Stimulated activated CD8-positive, alpha-beta memory T cell treated with anti-CD3 and anti-CD28 coated beads, Interleukin-2, amount 100 ng/mL, for 1 hour (primary cell): ENCODE measurements at regions not wholly inside any gene's neighbourhood (a gene's known extent, or its start where the extent isn't known, plus 50 kb on each side); places are given as distances from the start of the nearest gene placed in this dataset.

Experiments
- DNase-seq, 2 donors: peaks; one replicate each; pipeline ENCODE4 v3.0.0-alpha.2; 2020; ENCODE audit warnings: low read depth in 2 of 2

- no peak for DNase-seq
Observed at GRCh38 chr4:149928507-149928906, 112.9 kb upstream of the IQCM start.

- DNase-seq = no peak
Observed at GRCh38 chr4:149931431-149931830, 115.8 kb upstream of the IQCM start.

- DNase-seq = no peak
Observed at GRCh38 chr4:149932188-149932587, 116.5 kb upstream of the IQCM start.

DNA sequence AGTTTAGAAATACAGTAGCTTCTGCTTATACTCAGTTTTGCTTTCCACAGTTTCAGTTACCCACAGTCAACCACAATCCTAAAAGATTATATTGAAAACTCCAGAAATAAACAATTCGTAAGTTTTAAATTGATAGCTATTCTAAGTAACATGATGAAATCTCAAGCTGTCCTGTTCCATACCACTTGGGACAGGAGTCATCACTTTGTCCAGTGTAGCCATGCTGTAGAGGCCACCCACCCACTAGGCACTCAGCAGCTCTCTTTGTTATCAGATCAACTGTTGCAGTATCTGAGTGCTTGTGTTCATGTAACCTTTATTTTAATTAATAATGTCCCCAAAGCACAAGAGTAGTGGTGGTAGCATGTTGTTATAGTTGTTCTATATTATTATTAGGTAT lies 117.5 kb upstream of the IQCM start:
- no peak for DNase-seq

DNA sequence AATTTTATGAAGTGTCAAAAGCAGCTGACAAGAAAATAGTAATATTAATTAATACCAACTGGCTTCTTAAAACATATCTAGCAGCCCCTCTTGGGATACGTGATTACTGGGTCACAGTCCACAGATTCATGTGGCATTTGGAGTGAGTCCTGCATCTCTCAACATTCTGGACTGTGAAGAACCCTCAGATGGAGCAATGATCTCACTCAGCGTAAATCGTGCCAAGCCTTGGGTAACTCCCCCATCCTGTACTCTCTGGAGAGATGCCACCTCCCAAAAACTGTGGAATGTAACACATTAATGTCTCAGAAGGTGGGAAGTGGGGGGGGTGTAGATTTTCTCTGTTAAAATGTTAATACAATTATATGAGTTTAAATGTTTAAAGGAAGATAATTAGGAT lies 118.2 kb upstream of the IQCM start:
- DNase-seq = no peak

GRCh38 chr4:149949381-149949780 lies 128.9 kb upstream of the DCLK2 start:
- no peak for DNase-seq

- DNase-seq = no peak
Observed at GRCh38 chr4:149951152-149951900, 126.9 kb upstream of the DCLK2 start.

- no peak for DNase-seq
Observed at GRCh38 chr4:149952101-149952500, 126.1 kb upstream of the DCLK2 start.

DNA sequence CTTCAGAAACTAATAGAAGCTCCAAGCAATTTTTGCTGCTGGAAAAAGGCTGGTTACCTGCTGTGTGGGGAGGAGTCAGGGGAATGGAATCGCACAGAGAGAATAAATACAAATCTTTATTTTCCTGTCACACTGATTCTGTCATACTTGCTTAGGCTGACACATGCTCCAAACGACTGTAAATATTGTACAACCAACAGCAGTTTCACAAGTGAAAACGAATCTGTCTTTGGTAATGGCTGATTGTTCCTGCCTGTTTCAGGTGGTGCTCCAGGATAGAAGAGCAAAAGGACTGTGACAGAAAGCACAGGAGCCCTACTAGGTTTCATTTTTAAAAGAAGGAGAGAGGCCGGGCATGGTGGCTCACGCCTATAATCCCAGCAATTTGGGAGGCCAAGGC lies 125.5 kb upstream of the DCLK2 start:
- no peak for DNase-seq

DNA sequence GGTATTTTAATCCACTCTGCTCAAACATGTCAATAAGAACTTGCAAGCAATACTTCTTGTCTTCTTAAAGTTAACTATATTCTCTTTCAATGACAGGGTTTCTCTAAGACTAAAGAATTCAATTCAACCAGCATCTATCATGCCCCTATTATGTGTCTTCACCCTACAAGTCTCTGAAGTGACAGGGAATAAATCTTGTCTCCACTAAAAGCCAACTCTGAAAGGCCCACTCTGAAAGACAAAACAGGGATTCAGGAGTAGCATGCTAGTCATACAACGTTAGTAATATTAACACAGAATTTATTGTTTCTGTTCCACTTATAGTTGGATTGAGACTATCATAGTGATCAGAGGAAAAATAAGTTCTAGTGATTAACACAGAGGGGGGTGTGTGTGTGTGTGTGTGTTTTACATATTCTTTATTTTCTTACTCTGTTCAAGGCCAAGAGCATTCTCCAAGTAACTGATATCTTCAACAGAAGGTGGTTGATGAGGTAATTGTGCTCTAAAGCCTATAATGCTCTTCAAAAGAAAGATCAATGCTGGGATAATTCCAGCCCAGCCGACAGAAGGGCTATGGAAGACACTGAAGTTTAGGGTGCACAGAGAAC lies 122.4 kb upstream of the DCLK2 start:
- no peak for DNase-seq

GRCh38 chr4:149956678-149957077 lies 121.6 kb upstream of the DCLK2 start:
- no peak for DNase-seq

DNA sequence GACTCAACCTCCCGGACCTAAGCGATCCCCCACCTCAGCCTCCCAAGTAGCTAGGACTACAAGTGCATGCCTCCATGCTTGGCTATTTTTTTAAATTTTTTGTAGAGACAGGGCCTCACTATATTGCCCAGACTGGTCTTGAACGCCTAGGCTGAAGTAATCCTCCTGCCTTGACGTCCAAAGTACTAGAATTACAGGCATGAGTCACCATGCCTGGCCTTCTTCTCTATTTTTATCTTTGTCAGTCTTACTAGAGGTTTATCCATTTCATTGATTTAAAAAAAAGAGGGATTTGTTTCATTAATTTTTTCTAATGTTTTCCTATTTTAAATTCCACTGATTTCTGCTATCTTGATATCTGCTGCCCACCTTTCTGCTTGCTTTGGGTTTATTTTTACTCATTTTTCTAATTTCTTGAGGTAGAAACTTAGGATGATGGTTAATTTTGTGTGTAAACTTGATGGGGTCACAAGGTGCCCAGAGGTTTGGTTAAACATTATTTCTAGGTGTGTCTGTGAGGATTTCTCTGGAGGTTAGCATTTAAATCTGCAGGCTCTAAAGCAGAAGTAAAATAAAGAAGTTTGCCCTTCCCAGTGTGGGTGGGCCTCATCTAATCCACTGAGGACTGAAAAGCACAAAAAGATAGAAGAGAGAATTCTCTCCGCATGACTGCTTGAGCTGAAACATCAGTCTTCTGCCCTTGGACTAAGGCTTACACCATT lies 116.2 kb upstream of the DCLK2 start:
- DNase-seq = no peak

GRCh38 chr4:149964001-149964796 lies 114.0 kb upstream of the DCLK2 start:
- DNase-seq = no peak

DNA sequence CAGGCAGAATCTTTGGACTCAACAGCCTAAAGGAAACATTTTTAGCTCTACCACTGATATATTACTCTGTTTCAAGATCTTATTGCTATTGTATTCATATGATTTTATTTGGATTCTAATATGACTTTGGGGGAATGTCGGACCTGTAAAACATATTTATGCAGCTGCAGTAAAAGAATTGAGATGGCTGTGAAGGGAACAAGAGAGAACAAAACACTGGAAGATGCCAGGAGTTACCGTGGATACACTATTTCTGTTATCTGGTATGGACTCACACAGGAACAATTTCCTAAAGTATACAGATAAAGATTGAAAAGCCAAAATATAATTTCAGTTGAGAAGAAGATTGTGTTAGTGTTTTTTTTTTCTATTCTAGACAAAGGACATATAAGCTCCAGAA lies 113.0 kb upstream of the DCLK2 start:
- no peak for DNase-seq

- no peak for DNase-seq
Observed at GRCh38 chr4:149972407-149972806, 105.8 kb upstream of the DCLK2 start.

DNA sequence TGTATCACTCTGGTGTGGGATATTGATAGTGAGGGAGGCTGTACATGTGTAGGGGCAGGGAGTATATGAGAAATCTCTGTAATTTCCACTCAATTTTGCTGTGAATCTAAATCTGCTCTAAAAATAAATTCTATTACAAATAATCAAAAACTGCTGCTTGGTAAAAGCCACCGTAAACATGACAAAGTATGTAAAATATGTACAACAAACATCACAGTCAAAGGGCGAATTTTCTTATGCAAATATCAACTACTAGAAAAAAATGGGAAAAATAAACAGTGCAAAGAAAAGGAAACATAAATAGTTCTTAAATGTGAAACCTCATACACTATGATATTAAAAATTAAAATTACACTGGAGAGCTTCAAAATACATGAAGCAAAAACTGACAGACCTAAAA lies 105.1 kb upstream of the DCLK2 start:
- no peak for DNase-seq

- DNase-seq = no peak
Observed at GRCh38 chr4:149975172-149975571, 103.1 kb upstream of the DCLK2 start.

- no peak for DNase-seq
Observed at GRCh38 chr4:149980121-149980682, 98.0 kb upstream of the DCLK2 start.

DNA sequence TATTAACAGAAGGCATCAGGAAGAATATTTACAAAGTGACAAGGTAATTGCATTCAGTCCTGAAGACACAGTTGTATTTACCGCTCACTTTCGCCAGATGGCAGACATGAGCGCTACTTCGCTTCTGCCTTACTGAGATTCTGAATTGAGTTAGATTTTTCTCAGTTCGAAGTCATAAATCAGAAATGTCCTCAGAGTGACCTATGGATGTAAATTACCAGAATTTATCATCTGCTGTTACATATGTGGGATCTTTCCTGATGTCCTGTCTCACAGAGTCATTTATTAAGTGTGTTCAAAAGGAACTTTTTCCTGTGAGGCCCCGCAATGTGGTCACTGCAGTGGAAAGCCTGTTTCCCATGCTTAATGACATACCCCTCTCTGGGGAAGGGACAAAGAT lies 97.3 kb upstream of the DCLK2 start:
- DNase-seq = peak in 1 of 2 donors; percentile 9

DNA sequence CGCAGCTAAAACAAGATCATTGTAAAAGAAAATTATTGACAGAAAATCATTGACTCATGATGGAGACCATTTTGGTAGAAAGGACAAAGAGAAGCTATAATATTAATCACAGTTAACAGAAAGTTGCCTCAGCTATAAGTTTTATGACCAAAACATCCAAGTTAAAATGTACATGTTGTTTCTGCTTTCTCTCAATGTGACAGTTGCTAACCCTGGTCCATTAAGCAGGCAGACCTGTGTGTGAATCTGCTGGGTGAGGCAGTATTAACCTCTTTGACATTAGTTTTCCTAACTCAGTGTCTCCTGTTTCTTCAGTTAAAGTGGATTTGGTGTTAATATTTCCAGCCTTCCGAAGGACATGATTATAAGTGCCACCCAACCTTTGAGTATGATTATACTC lies 94.8 kb upstream of the DCLK2 start:
- no peak for DNase-seq

DNA sequence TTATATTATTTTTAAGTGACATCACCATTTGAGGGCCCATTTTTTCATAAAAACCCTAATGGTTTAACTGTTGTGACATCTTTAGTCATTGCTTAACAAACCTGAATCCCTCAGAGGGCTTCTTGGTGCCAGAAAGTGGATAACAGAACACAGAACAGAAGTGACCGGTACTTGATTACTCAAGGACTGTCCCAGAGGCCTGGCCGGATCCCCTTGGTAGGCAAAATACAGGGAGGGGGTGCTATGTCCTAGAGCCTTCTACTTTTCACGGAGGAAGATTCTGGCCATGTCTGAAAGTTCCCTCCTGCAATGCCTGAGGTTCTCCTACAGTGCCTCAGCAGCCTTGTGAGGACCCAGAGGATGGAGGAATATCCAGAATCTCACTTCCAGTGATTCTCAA lies 94.3 kb upstream of the DCLK2 start:
- no peak for DNase-seq

DNA sequence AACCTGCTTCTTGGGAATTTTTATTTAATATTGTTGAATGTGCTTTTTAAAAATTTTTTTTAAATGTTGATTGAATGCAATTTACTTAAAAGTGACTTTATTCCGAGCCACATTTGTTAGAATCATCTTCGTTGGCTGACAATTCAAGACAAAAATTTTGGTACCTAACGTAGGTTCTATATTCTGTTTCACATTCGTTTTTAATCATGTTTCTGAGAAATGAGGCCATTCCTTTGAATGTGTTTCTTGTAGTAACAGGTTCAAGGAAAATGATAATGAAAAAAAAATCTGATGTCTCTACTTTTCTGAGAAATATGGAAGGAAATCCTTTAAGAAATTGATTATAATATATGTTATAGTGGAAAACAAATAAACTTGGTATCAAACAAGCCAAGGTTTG lies 92.3 kb upstream of the DCLK2 start:
- DNase-seq = no peak
